ENCODE measurements at regions not wholly inside any gene's neighbourhood (a gene's known extent, or its start where the extent isn't known, plus 50 kb on each side); places are given as distances from the start of the nearest gene placed in this dataset.

GRCh38 chr12:115763376-115763775, 514.1 kb downstream of the MED13L start:
- TF ChIP-seq EZH2 (IDR thresholded peaks at IDR 0.05; ENCODE audit: borderline replicate concordance, insufficient read depth, low read length, poor library complexity, severe bottlenecking): no peak
- TF ChIP-seq, protein P1, sequence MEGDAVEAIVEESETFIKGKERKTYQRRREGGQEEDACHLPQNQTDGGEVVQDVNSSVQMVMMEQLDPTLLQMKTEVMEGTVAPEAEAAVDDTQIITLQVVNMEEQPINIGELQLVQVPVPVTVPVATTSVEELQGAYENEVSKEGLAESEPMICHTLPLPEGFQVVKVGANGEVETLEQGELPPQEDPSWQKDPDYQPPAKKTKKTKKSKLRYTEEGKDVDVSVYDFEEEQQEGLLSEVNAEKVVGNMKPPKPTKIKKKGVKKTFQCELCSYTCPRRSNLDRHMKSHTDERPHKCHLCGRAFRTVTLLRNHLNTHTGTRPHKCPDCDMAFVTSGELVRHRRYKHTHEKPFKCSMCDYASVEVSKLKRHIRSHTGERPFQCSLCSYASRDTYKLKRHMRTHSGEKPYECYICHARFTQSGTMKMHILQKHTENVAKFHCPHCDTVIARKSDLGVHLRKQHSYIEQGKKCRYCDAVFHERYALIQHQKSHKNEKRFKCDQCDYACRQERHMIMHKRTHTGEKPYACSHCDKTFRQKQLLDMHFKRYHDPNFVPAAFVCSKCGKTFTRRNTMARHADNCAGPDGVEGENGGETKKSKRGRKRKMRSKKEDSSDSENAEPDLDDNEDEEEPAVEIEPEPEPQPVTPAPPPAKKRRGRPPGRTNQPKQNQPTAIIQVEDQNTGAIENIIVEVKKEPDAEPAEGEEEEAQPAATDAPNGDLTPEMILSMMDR (IDR thresholded peaks at IDR 0.05; ENCODE audit: poor library complexity, severe bottlenecking): no peak
